ENCODE measurements at regions not wholly inside any gene's neighbourhood (a gene's known extent, or its start where the extent isn't known, plus 50 kb on each side); places are given as distances from the start of the nearest gene placed in this dataset.

DNA sequence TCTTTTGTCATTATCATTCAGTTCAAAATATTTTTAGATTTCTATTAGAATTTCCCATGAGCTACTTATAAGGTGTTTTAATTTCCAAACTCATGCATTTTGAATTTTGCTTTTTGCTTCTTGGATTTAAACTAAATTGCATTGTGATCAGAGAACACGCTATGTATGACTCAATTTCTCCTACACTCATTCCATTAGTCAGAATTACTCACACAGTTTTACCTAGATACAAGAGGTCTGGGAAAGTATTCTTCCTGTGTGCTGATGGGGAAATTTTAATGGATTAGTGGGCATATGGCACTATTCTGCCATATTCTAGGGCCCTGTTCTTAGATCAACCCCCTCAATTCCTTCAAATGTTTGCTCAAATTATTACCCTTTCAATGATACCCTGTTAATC, 49.9 kb upstream of the BMP5 start:
- TF ChIP-seq FOSL1 (IDR thresholded peaks at IDR 0.05; ENCODE audit: insufficient read depth, low read depth, low read length) (no peak), SIX5 (IDR thresholded peaks at IDR 0.05; ENCODE audit: low read depth, low read length) (no peak), MAFK (IDR thresholded peaks at IDR 0.05; ENCODE audit: low read depth, low read length) (no peak), CTCF (IDR thresholded peaks at IDR 0.05; ENCODE audit: control extremely low read depth in 1 of 3, insufficient read depth in 1 of 3, low read depth in 1 of 3, low read length in 3 of 3) (no peak), POLR2A (IDR thresholded peaks at IDR 0.05; ENCODE audit: control extremely low read depth in 1 of 2, low read depth in 2 of 2, low read length in 2 of 2) (no peak), SIN3A (conservative IDR thresholded peaks at IDR 0.05 in 1 of 2, IDR thresholded peaks at IDR 0.05 in 1 of 2; ENCODE audit: low read depth in 1 of 2, low read length in 2 of 2) (no peak), CEBPB (IDR thresholded peaks at IDR 0.05; ENCODE audit: low read depth, low read length) (no peak), NANOG (IDR thresholded peaks at IDR 0.05; ENCODE audit: insufficient read depth, low read depth, low read length, poor library complexity, severe bottlenecking) (no peak), HDAC6 (IDR thresholded peaks at IDR 0.05; ENCODE audit: low read depth, low read length) (no peak)
